Vagina (tissue), 2 donors: ENCODE measurements at regions not wholly inside any gene's neighbourhood (a gene's known extent, or its start where the extent isn't known, plus 50 kb on each side); places are given as distances from the start of the nearest gene placed in this dataset.

ENCODE experiments used
- CTCF ChIP-seq, 3 experiments: fragments of 450-650 bp in 2 of 3; fragments of 200-600 bp in 1 of 3; sonication (generic) in 1 of 3; IDR thresholded peaks; one replicate each; pipeline ENCODE4 v1.5.1; 2017 to 2019; ENCODE audit warnings: antibody characterized with exemption in 3 of 3, mild to moderate bottlenecking in 2 of 3, moderate library complexity in 2 of 3
- POLR2A ChIP-seq, 2 donors: fragments of 450-650 bp; IDR thresholded peaks; one replicate each; pipeline ENCODE4 v1.6.1; 2017; ENCODE audit warnings: antibody characterized with exemption in 2 of 2, mild to moderate bottlenecking in 2 of 2, moderate library complexity in 2 of 2

- no peak for TF ChIP-seq CTCF (IDR thresholded peaks at IDR 0.05)
- no peak for TF ChIP-seq POLR2A (IDR thresholded peaks at IDR 0.05)
Measured at GRCh38 chr1:30363031-30363430, 360.4 kb downstream of the MATN1 start.
